ENCODE measurements at regions not wholly inside any gene's neighbourhood (a gene's known extent, or its start where the extent isn't known, plus 50 kb on each side); places are given as distances from the start of the nearest gene placed in this dataset.
"Not testable (repeated sequence)": the region's sequence is repeated elsewhere in the genome, so short reads cannot be mapped to it uniquely, and the experiment has no call there.

DNA sequence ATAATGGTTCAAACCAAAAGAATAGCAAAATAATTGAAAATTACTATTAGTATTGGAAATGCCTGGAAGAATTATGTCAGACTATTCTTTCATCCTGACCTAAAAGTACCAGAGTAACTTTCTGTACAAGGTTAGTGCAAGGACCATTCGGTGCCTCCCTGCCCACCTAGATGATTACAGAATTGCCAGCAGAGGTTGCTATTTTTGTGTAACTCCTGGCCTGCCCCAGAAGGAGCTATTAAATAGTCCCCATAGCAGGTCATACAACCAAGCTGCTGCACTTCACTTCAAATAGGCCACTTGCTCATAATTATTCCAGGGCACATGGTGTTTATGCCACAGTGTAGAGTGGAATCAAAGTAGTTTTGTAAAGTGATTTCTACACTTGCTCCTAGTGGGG is 831.1 kb upstream of the PABPC4L start:
- no peak for DNase-seq

DNA sequence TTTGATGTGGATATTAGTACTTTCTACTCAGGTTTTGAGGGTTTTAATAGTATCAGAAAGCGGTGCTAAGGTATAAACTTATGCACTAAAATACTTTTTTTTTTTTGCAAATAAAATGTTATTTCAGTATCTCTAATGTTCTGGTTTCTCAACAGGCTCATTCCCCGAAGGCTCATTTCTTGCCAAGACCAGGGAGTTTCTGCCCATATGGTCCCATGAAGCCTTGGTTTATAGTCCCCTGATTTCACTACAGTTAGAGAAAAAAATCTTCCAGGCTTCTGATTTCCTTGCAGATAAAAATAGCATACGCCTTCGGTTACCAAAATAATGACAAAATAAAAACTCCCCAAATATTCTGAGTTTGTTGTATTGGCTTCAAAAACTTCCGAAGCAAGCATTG is 814.2 kb upstream of the PABPC4L start:
- no peak for DNase-seq

DNA sequence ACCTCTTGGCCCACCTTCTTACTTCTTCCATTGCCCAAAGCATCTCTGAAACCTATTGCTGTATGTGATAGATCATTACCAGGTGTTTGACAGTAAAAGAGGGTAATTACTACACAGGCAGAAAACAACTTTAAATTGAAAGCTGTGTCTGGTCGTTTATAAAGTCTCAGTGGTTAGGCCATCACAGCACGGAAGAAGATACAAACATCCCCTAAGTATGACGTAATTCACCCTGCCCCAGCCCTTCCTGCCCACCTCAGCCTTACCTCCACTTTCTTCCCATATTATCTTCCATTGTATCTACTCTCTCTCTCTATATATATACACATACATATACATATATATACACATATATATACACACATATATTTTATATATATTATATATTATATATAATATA is 805.8 kb upstream of the PABPC4L start:
- DNase-seq, result no peak

DNA sequence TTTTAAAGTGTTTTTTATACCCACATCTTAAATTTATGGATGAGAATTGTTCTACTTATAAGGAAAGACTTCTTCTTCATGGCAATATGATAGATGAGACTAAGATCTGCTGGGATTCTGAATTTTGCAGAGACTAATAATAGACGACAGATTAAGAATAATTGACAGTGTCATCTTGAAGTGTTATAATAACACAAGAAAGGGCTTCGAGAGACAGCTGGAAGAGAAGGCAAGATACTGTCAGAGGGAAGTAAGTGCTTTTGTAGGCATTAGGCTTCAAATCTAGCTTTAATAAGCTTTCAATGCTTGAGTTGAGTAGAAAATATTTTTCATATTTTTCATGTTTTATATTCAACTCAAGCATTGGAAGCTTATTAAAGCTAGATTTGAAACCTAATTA is 797.6 kb upstream of the PABPC4L start:
- no peak for DNase-seq

DNA sequence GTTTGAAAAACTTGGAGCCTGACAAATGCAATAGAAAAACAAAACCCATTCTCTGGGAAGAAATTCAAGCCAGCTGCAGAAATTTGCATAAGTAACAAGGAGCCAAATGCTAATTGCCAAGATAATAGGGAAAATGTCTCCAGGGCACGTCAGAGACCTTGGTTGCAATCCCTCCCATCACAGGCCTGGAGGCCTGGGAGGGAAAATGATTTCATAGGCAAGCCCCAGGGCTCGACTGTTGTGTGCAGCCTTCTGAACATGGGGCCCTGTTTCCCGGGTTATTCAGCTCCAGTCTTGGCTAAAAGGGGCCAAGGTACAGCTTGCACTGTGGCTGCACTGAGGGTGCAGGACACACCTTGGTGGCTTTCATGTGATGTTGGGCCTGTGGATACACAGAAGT is 760.4 kb upstream of the PABPC4L start:
- DNase-seq, result no peak

DNA sequence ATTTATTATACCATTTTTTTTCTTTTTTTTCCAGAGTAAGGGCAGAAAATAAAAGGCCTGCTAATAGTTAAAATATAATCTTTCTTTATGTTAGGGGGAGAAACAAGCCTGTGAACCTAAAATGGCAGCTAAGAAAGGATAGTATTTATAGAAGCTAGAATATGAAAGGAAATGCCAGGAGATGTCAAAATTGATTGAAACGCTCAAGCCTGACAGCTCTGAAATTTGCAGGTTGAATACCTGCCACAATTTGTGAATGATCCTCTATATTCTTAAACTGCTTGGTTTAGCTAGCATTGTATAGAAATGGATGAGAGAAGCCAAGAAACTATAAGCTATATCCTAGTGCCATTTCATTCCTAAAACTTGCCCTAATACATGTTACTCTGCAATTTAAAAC is 757.3 kb upstream of the PABPC4L start:
- DNase-seq, result no peak

DNA sequence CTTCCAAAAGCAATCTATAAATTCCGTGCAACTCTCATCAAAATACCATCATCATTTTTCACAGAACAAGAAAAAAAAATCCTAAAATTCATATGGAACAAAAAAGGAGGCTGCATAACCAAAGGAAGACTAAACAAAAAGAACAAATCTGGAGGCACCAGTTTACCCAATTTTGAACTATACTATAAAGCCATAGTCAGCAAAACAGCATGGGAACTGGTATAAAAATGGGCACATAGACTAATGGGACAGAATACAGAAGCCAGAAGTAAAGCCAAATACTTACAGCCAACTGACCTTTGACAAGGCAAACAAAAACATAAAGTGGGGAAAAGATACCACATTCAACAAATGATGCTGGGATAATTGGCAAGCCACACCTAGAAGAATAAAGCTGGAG is 753.5 kb upstream of the PABPC4L start:
- no peak for DNase-seq

DNA sequence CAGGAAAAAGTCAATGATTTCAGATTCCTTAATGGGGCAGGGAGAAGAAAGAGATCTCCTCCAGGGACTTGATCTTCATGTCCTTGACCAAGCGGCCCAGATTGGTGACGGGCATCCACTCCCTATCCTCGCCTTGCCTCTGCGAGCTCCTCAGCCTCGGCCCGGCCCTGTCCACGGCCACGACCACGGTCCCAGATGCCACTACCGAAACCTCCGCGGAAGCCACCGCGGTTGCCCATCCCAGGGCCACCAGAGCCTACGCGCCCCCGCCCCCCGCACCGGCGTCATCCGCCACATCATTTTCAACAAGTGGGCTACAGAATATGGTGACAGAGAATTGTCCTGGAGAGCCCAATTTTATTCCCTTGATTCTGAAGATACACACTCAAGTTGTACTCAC is 751.2 kb upstream of the PABPC4L start:
- no peak for DNase-seq

DNA sequence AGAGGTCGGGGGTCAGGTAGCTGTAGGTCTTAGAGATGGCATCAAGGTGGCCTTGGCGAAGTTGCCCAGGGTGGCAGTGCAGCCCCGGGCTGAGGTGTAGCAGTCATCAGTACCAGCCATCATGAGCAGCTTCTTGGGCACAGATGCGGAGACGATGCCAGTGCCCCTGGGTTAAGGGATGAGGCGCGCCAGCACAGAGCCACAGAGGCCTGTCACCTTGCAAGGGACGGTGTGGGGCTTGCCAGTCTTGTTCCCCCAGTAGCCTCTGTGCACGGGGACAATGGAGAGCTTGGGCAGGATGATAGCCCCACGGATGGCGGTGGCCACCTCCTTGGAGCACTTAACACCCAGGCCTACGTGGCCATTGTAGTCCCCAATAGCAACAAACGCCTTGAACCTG is 750.7 kb upstream of the PABPC4L start:
- no peak for DNase-seq

DNA sequence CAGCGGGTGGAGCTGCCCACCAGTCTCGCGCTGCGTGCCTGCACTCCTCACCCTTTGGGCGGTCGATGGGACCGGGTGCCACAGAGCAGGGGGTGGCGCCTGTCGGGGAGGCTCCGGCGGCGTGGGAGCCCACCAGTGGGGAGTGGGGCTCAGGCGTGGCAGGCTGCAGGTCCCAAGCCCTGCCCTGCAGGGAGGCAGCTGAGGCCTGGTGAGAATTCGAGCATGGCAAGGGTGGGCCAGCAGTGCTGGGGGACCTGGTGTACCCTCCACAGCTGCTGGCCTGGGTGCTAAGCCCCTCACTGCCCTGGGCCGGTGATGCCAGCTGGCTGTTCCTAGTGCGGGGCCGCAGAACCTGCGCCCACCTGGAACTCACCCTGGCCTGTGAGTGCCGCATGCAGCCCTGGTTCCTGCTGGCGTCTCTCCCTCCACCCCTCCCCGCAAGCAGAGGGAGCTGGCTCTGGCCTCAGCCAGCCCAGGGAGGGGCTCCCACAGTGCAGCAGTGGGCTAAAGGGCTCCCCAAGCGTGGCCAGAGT is 746.6 kb upstream of the PABPC4L start:
- no peak for DNase-seq

DNA sequence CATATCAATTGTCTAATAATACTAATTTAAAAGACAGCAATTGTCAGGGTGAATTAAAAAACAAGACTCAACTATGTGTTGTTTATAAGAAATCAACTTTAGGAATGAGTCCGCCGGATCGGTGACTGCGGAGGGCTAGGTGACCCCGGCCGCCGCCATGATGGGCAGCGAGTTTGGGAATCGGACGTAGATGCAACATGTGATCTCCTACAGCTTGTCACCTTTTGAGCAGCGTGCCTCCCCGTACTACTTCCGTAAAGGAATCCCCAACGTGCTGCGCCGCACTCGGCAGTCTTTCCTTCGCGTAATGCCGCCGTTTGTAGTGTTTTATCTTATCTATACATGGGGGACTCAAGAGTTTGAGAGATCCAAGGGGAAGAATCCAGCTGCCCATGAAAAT is 742.5 kb upstream of the PABPC4L start:
- DNase-seq, result no peak

DNA sequence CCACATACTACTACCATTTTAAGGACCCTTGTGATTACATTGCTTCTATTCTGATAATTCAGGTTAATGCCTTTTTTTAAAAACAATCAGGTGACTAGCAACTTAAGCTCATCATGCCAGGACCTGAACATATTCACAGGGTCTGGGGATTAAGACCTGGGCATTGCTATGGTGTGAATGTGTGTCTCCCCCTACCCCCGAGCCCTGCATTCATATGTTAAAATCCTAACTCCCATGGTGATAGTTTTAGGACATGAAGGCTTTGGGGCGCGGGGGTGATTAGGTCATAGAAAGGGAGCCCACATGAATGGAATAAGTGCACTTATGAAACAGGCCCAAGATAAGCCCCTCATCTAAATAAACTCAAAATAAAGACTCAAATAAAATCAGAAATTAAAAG is 734.4 kb upstream of the PABPC4L start:
- DNase-seq, result no peak

DNA sequence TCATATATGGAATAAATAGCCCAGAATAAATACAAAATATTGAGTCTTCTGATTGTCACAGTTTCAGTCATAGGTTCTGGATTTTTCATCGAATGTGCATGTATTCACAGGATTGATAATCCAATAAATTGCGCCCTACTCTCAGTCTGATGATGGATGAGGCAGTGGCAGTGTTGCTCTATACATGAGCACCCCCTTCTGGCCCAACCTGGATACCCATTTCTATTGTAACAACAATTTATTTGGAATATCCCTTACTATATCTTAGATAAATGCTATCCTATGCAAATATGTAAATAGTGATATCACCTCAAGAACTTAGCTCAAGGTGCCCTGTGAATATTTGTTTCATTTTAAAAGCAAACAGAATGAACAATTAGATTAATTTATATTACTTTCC is 733.7 kb upstream of the PABPC4L start:
- no peak for DNase-seq

DNA sequence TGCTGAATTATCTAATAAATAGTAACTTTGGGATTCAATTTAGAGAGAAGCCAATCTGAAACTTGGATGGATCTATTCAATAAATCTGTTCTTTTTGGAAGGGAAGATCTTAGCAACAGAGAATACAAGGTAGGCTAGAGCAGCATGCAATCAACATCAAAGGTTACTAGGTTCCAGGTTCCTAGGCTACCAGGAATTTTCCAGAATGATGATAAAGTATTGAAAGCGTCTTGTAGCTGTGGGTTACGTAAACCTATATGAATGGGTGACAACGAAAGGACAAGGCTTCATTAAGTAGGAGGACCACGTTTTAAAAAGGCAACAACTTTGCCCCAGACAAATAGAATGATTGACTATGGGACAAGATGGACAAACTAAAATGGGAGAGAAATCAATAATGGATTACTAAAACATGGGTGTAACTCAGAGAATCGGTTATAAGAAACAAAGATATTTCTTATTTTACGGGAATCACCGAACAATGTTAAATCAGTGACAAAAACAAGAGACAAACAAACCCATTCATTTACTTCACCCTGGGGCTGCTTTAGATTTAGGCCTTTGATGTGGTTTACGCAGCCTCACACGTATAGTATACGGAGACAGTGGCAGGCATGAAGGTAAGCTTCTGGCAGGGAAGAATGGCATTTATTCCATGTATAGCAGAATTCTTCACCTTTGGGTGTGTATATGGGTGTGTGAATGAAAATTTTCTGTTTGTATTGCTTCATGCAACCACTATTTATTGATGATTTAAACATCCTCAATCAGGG is 732.6 kb upstream of the PABPC4L start:
- DNase-seq, result no peak

DNA sequence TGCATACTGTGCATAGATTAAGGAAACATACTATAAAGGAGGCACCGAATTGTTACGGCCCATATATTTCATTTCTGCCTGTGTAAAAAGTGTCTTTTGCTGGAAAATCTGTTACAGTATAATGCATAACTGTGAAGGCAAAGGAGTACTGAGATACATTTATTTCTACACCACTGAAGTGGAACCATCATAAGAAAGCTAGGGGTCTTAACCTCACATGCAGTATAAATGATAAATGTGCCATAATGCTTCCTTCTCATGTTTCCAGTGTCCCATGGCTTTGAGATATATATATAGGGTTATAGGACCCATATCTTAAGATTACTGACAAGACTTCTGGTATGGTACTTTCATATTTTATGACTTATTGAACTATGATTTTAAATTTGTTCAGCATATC is 713.8 kb upstream of the PABPC4L start:
- no peak for DNase-seq

DNA sequence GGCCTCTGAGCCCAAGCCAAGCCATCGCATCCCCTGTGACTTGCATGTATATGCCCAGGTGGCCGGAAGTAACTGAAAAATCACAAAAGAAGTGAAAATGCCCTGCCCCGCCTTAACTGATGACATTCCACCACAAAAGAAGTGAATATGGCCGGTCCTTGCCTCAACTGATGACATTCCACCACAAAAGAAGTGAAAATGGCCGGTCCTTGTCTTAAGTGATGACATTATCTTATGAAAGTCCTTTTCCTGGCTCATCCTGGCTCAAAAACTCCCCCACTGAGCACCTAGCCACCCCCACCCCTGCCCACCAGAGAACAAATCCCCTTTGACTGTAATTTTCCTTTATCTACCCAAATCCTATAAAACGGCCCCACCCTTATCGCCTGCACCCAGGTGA is 712.7 kb upstream of the PABPC4L start:
- DNase-seq, result not testable (repeated sequence)

DNA sequence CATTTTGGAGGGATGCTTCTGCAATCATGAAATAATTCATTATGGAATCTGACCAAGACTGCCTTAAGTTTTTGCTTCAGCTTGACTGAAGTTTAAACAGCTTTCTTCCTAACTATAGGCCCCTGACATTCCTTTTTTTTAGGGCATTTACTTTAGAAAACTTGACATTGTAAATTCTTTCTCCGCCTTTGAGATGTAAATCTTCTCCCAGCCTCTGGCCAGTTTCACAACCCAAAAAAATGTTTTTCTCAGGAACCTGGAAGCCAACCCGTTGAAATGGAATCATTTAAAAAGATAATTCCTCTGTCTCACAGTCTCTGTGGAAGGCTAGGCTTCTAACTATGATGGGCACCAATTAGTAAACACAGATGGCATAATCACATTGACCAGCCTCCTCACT is 710.4 kb upstream of the PABPC4L start:
- no peak for DNase-seq

DNA sequence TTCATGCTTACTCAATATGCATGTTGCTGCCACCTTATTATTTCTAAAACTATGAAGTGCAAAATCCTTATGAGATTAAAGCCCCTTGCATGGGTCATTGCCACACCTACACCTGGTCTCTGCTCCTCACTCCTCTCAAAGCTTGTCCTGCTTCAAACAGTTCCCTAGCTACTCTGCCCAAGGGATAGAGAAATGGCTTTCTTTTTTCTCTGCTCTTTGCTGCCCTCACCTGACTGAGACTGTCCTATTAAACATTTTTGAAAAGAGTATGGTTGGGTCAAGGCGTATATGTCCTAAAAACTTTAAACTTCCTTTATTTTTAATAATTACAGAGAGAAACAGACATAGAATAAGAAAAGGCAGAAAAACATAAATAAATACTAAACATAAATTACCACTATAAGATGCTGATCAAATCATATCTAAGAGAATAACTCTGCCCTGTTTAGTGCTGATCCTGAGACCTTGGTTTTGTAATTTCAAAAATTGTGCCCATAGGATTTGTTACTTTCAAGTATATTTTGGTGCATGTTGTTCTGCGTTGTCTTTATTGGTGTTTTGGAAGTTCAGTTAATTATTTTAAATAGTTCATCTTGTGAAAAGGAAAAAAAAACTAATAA is 704.9 kb upstream of the PABPC4L start:
- DNase-seq, result no peak

DNA sequence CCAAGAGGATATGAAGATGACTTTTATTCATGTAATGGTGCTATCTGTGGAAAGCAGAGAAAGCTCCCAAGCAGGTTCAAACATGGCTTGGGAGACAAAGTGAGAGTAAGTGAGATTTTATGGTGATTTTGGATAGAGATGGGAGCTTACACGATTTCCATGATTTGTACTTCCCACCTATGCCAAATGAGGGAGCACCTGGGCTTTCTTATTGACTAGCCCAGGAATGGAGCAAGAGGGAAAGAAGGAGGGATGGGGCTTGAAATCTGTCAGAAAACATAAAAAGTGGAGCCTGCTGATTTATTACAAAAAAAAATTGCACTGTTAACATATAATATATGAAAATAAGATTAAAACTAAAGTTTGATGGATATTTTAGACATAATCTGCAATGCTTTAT is 703.5 kb upstream of the PABPC4L start:
- no peak for DNase-seq

DNA sequence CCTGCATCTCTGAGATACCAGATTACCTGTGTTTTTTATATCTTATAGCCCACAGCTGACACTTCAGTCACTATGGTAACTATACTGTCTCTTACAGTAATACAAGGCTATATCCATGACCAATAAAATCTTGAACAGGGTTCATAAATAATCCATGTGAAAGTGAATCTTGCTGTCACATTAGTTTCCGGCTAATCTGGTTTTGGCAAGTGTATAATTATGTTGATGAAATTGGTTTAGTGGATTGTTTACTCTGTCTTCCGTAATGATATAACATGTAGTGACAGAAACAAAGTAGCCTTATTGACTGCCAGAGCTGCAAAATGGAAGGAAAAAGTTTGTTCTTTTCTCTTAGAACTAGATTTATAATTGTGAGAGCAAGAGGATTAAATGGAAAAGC is 686.6 kb upstream of the PABPC4L start:
- no peak for DNase-seq

DNA sequence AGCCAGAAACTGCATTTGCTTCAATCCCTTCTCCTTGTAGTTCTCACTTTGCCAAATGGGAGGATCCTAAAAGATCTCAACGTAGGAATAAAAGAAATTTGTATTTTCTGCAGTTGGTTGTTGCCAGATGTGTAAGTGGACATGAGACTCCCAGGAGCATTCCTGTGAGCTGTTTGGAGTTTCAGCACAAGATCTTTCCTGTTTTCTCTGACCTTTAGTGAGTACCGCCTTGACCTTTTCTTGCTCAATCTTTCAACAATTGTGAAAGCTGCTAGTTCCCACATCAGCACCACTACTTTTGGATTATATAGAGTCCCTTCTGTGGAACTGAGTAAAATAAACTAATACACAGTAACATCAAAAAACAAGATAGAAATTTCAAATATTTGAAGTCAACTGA is 683.8 kb upstream of the PABPC4L start:
- no peak for DNase-seq

DNA sequence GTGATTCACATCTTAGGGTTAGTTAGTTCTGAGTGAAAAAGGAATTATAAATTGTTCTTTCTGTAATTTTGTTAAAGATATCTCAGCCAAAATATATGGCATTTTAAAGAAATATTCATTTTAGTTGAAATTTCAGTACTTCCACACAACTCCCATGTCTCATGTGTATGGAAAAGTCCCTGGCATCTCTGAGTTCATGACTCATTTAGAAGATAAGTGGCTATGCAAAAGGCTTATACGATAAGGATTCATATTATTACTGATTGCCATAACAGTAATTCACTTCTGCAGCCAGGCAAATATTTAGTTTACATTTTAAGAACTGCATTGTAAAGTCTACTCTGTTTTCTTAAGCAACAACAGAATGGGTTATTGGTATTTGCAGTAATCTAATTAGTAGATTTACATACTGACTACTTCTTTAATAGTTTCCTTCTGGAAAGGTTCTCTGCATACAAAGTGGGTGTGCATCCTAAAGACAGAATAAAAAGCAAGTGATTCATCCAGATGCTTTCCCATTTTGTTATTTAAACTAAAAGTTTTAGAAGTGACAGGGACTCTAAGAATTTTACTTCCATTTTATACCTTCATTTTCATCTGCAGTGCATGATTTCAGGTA is 682.4 kb upstream of the PABPC4L start:
- no peak for DNase-seq

DNA sequence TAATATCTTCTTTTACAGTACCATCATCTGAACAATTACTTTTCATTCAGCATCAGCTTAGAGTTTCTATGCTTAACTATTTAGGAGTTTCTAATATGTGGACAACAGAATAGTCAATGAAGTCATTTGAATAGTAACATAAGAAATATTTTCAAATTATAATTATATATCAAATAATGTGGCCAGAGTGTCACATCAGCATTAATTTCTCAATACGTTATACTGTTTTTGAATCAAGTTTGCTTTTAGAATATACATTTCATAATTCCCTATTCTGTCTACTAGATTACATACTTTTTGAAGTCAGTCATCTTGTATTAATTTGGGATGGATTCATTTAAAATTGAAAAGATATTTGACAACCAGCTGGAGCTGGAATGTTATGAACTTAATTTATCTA is 677.4 kb upstream of the PABPC4L start:
- no peak for DNase-seq

DNA sequence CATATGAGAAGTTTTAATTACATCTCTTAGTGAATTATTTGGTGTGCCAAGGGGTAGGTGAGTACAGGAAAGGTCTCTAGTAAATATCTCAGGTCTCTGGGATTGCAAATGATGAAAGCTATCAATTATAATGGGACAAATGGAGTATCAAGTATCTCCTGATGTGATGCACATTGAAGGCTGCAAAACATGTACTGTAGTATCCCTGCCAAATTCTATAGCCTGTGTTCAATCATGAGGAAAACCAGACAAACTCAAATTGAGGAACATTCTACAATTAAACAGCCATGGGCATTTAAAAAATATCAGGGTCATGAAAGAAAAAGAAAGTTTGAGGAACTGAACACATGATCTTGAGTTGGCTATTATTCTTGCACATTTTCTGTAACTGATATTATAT is 665.4 kb upstream of the PABPC4L start:
- no peak for DNase-seq

Measured in occipital lobe (tissue), 1 donor.